IMR-90 (cell line): ENCODE measurements at regions not wholly inside any gene's neighbourhood (a gene's known extent, or its start where the extent isn't known, plus 50 kb on each side); places are given as distances from the start of the nearest gene placed in this dataset.
A peak's percentile ranks its signal among the peaks of the same experiment; 100 is the strongest.

Experiments used
- ATAC-seq: fragments of 200-7000 bp; cut with Tn5 transposase; 2 replicates; pipeline ENCODE4 v1.9.1; 2020; ENCODE audit warnings: low read depth, mild to moderate bottlenecking, moderate library complexity
- BruUV-seq: library from RNA; stranded (reverse); fragments of 400-500 nt; replicated peaks from 2 replicates; lab custom pipeline; 2021; lab: Mats Ljungman, UMichigan
- CTCF ChIA-PET: fragments of 300-600 bp; formaldehyde crosslinking; extraction: SDS; loops from one replicate; lab custom pipeline; 2021; ENCODE audit warnings: antibody characterized with exemption; lab: Yijun Ruan, JAX
- POLR2A ChIA-PET: fragments of 300-600 bp; sonication (Branson Sonifier 250); formaldehyde crosslinking; loops from one replicate; lab custom pipeline; 2022; ENCODE audit warnings: antibody characterized with exemption; ENCODE audit not compliant: unreplicated experiment; lab: Charles Lee
- DNase-seq: peaks from one replicate; pipeline ENCODE4 v3.0.0; 2013
- H2AFZ ChIP-seq: replicated peaks from 2 replicates; pipeline ENCODE3; 2013; ENCODE audit warnings: low read length, mild to moderate bottlenecking; ENCODE audit not compliant: poor library complexity
- H2AK5ac ChIP-seq: 2 replicates; pipeline ENCODE4 v1.6.1; 2013; ENCODE audit warnings: low read depth, low read length, inconsistent platforms
- H2AK9ac ChIP-seq: replicated peaks from 2 replicates; pipeline ENCODE3; 2013; ENCODE audit warnings: mild to moderate bottlenecking, low read depth, low read length, moderate library complexity; ENCODE audit not compliant: poor library complexity
- H2BK120ac ChIP-seq: 2 replicates; pipeline ENCODE4 v1.6.1; 2013; ENCODE audit warnings: low read depth, low read length, inconsistent platforms
- H2BK15ac ChIP-seq: 3 replicates; pipeline ENCODE4 v1.6.1; 2013; ENCODE audit warnings: low read depth, low read length, inconsistent platforms
- H2BK20ac ChIP-seq: 2 replicates; pipeline ENCODE4 v1.6.1; 2013; ENCODE audit warnings: low read depth, mild to moderate bottlenecking, inconsistent platforms, low read length, moderate library complexity
- H2BK5ac ChIP-seq: 2 replicates; pipeline ENCODE4 v1.6.1; 2013; ENCODE audit warnings: mild to moderate bottlenecking, low read depth, low read length, inconsistent platforms; ENCODE audit not compliant: poor library complexity, severe bottlenecking
- H3K14ac ChIP-seq: replicated peaks from 2 replicates; pipeline ENCODE4 v1.6.1; 2013; ENCODE audit warnings: low read depth, low read length, inconsistent platforms
- H3K18ac ChIP-seq: 2 replicates; pipeline ENCODE4 v1.6.1; 2013; ENCODE audit warnings: low read depth, low read length, control low read depth
- H3K23ac ChIP-seq: 2 replicates; pipeline ENCODE4 v1.6.1; 2013; ENCODE audit warnings: low read depth, low read length, inconsistent platforms
- H3K27ac ChIP-seq: 2 replicates; pipeline ENCODE4 v1.5.1; 2013; ENCODE audit warnings: mild to moderate bottlenecking, control low read depth, low read length; ENCODE audit not compliant: insufficient read depth
- H3K27me3 ChIP-seq: 2 replicates; pipeline ENCODE4 v1.6.1; 2013; ENCODE audit warnings: low read length; ENCODE audit not compliant: control insufficient read depth, insufficient read depth
- H3K36me3 ChIP-seq: 2 replicates; pipeline ENCODE4 v1.6.1; 2013; ENCODE audit warnings: low read length, mixed read lengths; ENCODE audit not compliant: control insufficient read depth, insufficient read depth
- H3K4ac ChIP-seq: 2 replicates; pipeline ENCODE4 v1.6.1; 2013; ENCODE audit warnings: low read depth, low read length, inconsistent platforms
- H3K4me1 ChIP-seq: 2 replicates; pipeline ENCODE4 v1.6.1; 2013; ENCODE audit warnings: low read length, mixed read lengths; ENCODE audit not compliant: control insufficient read depth, insufficient read depth
- H3K4me2 ChIP-seq: 2 replicates; pipeline ENCODE4 v1.6.1; 2013; ENCODE audit warnings: low read depth, mild to moderate bottlenecking, control low read depth, low read length, moderate library complexity
- H3K4me3 ChIP-seq: 2 replicates; pipeline ENCODE4 v1.5.1; 2013; ENCODE audit warnings: low read depth, mild to moderate bottlenecking, control low read depth, low read length, moderate library complexity; ENCODE audit not compliant: insufficient read depth
- H3K56ac ChIP-seq: 2 replicates; pipeline ENCODE4 v1.6.1; 2013; ENCODE audit warnings: low read length, inconsistent platforms; ENCODE audit not compliant: insufficient read depth; ENCODE audit errors: extremely low read depth
- H3K79me1 ChIP-seq, 2 experiments: 2 replicates each; pipeline ENCODE4 v1.6.1; 2013; ENCODE audit warnings: low read length in 2 of 2, inconsistent platforms in 1 of 2, low read depth in 1 of 2
- H3K9ac ChIP-seq: 2 replicates; pipeline ENCODE4 v1.6.1; 2013; ENCODE audit warnings: low read depth, low read length, control low read depth
- H3K9me1 ChIP-seq: 2 replicates; pipeline ENCODE4 v1.6.1; 2013; ENCODE audit warnings: low read length, inconsistent platforms; ENCODE audit not compliant: insufficient read depth
- H3K9me3 ChIP-seq: 2 replicates; pipeline ENCODE4 v1.6.1; 2013; ENCODE audit warnings: low read length; ENCODE audit not compliant: control insufficient read depth, insufficient read depth
- H4K20me1 ChIP-seq: 2 replicates; pipeline ENCODE4 v1.6.1; 2013; ENCODE audit warnings: low read length, inconsistent platforms; ENCODE audit not compliant: insufficient read depth
- H4K5ac ChIP-seq: 2 replicates; pipeline ENCODE4 v1.6.1; 2013; ENCODE audit warnings: mild to moderate bottlenecking, low read depth, low read length, control low read depth
- H4K8ac ChIP-seq, 2 experiments: 2 replicates each; pipeline ENCODE4 v1.6.1; 2013; ENCODE audit warnings: low read depth in 2 of 2, low read length in 2 of 2, control low read depth in 1 of 2, inconsistent platforms in 1 of 2
- H4K91ac ChIP-seq: 2 replicates; pipeline ENCODE4 v1.6.1; 2013; ENCODE audit warnings: low read depth, low read length, inconsistent platforms; ENCODE audit not compliant: insufficient read depth
- BHLHE40 ChIP-seq: fragments of 150-350 bp; IDR thresholded peaks from 2 replicates; pipeline ENCODE4 v1.6.1; 2016; ENCODE audit warnings: mild to moderate bottlenecking, low read depth, low read length
- CEBPB ChIP-seq: IDR thresholded peaks from 2 replicates; pipeline ENCODE4 v1.6.1; 2012; ENCODE audit warnings: low read depth, low read length, improper control_type of control experiment
- CHD1 ChIP-seq: IDR thresholded peaks from 2 replicates; pipeline ENCODE4 v1.6.1; 2012; ENCODE audit warnings: low read depth, low read length, improper control_type of control experiment
- CTCF ChIP-seq: conservative IDR thresholded peaks from 2 replicates; pipeline ENCODE4 v1.5.1; 2012; ENCODE audit warnings: mild to moderate bottlenecking, low read depth, low read length, improper control_type of control experiment
- FOS ChIP-seq: fragments of 150-350 bp; IDR thresholded peaks from 2 replicates; pipeline ENCODE4 v1.6.1; 2016; ENCODE audit warnings: low read depth, low read length
- MAFK ChIP-seq: IDR thresholded peaks from 2 replicates; pipeline ENCODE4 v1.6.1; 2012; ENCODE audit warnings: low read depth, low read length, improper control_type of control experiment
- MAZ ChIP-seq: IDR thresholded peaks from 2 replicates; pipeline ENCODE4 v1.6.1; 2012; ENCODE audit warnings: low read depth, mild to moderate bottlenecking, low read length, improper control_type of control experiment, moderate library complexity, borderline replicate concordance
- MXI1 ChIP-seq: IDR thresholded peaks from 2 replicates; pipeline ENCODE4 v1.6.1; 2012; ENCODE audit warnings: low read depth, mild to moderate bottlenecking, low read length, moderate library complexity, borderline replicate concordance
- NFE2L2 ChIP-seq: fragments of 150-350 bp; IDR thresholded peaks from 2 replicates; pipeline ENCODE4 v1.6.1; 2016; ENCODE audit warnings: low read depth, mild to moderate bottlenecking, low read length
- POLR2A ChIP-seq: IDR thresholded peaks from 2 replicates; pipeline ENCODE4 v1.6.1; 2012; ENCODE audit warnings: mild to moderate bottlenecking, low read depth, low read length
- RAD21 ChIP-seq: IDR thresholded peaks from 2 replicates; pipeline ENCODE4 v1.6.1; 2012; ENCODE audit warnings: low read length, improper control_type of control experiment
- RCOR1 ChIP-seq: IDR thresholded peaks from 2 replicates; pipeline ENCODE4 v1.6.1; 2012; ENCODE audit warnings: mild to moderate bottlenecking, low read length, improper control_type of control experiment; ENCODE audit not compliant: insufficient replicate concordance
- RFX5 ChIP-seq: IDR thresholded peaks from 2 replicates; pipeline ENCODE4 v1.8.0; 2012; ENCODE audit warnings: low read depth, mild to moderate bottlenecking, low read length, moderate library complexity
- SMC3 ChIP-seq: fragments of 150-350 bp; IDR thresholded peaks from 2 replicates; pipeline ENCODE4 v1.6.1; 2016; ENCODE audit warnings: low read depth, mild to moderate bottlenecking, antibody characterized with exemption, low read length, moderate library complexity
- USF2 ChIP-seq: fragments of 150-350 bp; IDR thresholded peaks from 2 replicates; pipeline ENCODE4 v1.6.1; 2017; ENCODE audit warnings: mild to moderate bottlenecking, antibody characterized with exemption, low read length, low read depth
- WGBS, 2 experiments: methylation state at CpG; one replicate each; pipeline versions ENCODE4 v1.1.5 to v1.1.7; 2013; ENCODE audit warnings: missing lambda C conversion rate in 2 of 2; ENCODE audit not compliant: insufficient read length in 1 of 2; ENCODE audit errors: extremely low coverage in 2 of 2; 5-methylcytosine and 5-hydroxymethylcytosine counted together
- dilution Hi-C: fragments of 300-500 bp; cut with HindIII; formaldehyde crosslinking; loops from one replicate; pipeline ENCODE4 v1.14.3; 2018; ENCODE audit warnings: low sequenced_read_pairs; ENCODE audit not compliant: unreplicated experiment
- in situ Hi-C: fragments of 300-500 bp; cut with MboI; formaldehyde crosslinking; loops from 3 replicates; pipeline ENCODE4 v1.14.3; 2019; ENCODE audit warnings: low sequenced_read_pairs, inconsistent platforms, mixed read lengths
- intact Hi-C: fragments of 100-400 bp; cut with micrococcal nuclease; formaldehyde crosslinking; loops from 2 replicates; pipeline ENCODE4 v1.10.0; 2022
- TF ChIP-seq, protein P1 (sequence below): fragments of 150-350 bp; IDR thresholded peaks from 2 replicates; pipeline ENCODE4 v1.6.1; 2016; ENCODE audit warnings: low read depth, mild to moderate bottlenecking, low read length, moderate library complexity, borderline replicate concordance

DNA sequence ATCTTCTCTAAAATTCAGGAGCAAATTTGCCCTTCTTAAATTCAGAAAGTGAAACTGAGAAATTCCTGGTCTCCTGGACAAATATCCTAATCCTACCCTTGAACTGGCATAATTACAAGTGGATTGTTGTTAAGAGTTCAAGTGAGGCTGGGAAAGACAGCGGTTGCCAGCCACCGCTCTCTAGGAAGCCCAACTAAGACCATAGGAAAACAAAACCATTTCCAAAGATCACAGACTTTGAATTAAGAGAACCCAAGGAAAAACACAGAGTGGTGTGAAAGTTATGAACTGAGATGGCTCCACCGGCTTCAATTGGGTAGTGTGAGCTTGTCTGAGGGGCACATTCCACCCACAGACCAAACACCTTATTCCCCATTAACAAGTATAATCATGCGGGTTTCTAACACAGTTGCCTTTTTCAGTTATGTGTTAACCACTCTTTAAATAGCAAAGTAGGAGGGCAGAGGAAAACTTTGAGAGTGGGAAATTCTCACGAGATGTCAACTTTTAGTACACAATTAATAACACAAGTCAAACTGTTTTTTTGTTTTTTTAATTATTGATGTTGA, 1628.8 kb upstream of the SEL1L start:
- H3K36me3 ChIP-seq: no peaks in the 10 kb centered on the region
- dilution Hi-C loops: no loop called here
- H3K9me1 ChIP-seq: no peaks in the 10 kb centered on the region
- H3K4me1 ChIP-seq: peaks cover 5% of the 10 kb centered on the region; the same call in 1 of the 2 replicates
- H2BK120ac ChIP-seq: peak overlapping the region; percentile 74
- peak overlapping the region; percentile 47; the same call in 1 of the 2 replicates for H2BK20ac ChIP-seq
- no peak overlapping the region for H2AFZ ChIP-seq
- no peaks in the 10 kb centered on the region for H3K27me3 ChIP-seq
- H3K4me2 ChIP-seq: no peak overlapping the region
- H2AK9ac ChIP-seq: no peak overlapping the region
- H3K14ac ChIP-seq: no peak overlapping the region
- peak overlapping the region; percentile 59 for H4K5ac ChIP-seq
- H3K4ac ChIP-seq: peak overlapping the region; percentile 22; the same call in 1 of the 2 replicates
- POLR2A ChIA-PET: no interaction called here
- ATAC-seq (no peak), DNase-seq (no peak)
- H2BK5ac ChIP-seq: no peak overlapping the region
- 0 out of 2 replicates have a peak overlapping the region, but pooled peaks have one; percentile 7 for H3K23ac ChIP-seq
- no peak overlapping the region for H3K4me3 ChIP-seq
- H3K56ac ChIP-seq: no peak overlapping the region
- CTCF ChIA-PET: no interaction called here
- no peaks in the 10 kb centered on the region for H3K9me3 ChIP-seq
- in situ Hi-C loops: no loop called here
- peak overlapping the region; percentile 49; the same call in 1 of the 2 replicates for H3K18ac ChIP-seq
- H3K9ac ChIP-seq: no peak overlapping the region
- H3K79me1 ChIP-seq: no peaks in the 10 kb centered on the region
- no peaks in the 10 kb centered on the region for H4K20me1 ChIP-seq
- BruUV-seq: no TSS peak
- peak overlapping the region; percentile 1 to 36; a peak in 1 of 4 replicates for H4K8ac ChIP-seq
- TF ChIP-seq MAFK (no peak), NFE2L2 (no peak), RCOR1 (no peak), CTCF (no peak), RFX5 (no peak), RAD21 (no peak), MXI1 (no peak), POLR2A (no peak), CEBPB (no peak), BHLHE40 (no peak), MAZ (no peak), FOS (no peak), CHD1 (no peak), USF2 (no peak), SMC3 (no peak)
- TF ChIP-seq, protein P1, sequence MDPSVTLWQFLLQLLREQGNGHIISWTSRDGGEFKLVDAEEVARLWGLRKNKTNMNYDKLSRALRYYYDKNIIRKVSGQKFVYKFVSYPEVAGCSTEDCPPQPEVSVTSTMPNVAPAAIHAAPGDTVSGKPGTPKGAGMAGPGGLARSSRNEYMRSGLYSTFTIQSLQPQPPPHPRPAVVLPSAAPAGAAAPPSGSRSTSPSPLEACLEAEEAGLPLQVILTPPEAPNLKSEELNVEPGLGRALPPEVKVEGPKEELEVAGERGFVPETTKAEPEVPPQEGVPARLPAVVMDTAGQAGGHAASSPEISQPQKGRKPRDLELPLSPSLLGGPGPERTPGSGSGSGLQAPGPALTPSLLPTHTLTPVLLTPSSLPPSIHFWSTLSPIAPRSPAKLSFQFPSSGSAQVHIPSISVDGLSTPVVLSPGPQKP: no peak
- H2AK5ac ChIP-seq: peak overlapping the region; percentile 49
- H4K91ac ChIP-seq: no peak overlapping the region; the same call in 1 of the 2 replicates
- H2BK15ac ChIP-seq: peak overlapping the region; percentile 65; the same call in 1 of the 3 replicates
- WGBS, 2 experiments: no CpG with 5 or more reads among the region's 5 CpGs
- intact Hi-C loops: no loop called here
- H3K27ac ChIP-seq: no peak overlapping the region
